ENCODE measurements at regions not wholly inside any gene's neighbourhood (a gene's known extent, or its start where the extent isn't known, plus 50 kb on each side); places are given as distances from the start of the nearest gene placed in this dataset.

DNA sequence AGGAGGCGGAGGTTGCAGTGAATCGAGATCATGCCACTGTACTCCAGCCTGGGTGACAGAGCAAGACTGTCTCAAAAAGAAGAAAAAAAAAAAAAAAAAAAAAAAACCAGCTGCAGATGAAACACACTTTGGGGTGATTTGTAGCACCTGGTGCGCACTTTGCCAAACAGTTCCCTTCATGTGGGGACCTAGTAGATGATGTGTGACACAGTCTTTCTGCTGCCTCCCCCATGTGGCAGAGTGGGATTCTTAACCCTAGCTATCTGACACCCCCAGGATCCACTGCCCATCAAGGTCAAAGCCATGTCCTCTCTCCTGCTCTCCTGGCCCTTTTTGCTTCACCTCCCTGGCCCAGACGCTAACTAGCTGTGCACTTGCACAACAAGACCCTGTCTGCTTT lies 52.1 kb upstream of the PDZD8 start:
- no peak for DNase-seq (ENCODE audit: low read depth)
- TF ChIP-seq, protein P1, sequence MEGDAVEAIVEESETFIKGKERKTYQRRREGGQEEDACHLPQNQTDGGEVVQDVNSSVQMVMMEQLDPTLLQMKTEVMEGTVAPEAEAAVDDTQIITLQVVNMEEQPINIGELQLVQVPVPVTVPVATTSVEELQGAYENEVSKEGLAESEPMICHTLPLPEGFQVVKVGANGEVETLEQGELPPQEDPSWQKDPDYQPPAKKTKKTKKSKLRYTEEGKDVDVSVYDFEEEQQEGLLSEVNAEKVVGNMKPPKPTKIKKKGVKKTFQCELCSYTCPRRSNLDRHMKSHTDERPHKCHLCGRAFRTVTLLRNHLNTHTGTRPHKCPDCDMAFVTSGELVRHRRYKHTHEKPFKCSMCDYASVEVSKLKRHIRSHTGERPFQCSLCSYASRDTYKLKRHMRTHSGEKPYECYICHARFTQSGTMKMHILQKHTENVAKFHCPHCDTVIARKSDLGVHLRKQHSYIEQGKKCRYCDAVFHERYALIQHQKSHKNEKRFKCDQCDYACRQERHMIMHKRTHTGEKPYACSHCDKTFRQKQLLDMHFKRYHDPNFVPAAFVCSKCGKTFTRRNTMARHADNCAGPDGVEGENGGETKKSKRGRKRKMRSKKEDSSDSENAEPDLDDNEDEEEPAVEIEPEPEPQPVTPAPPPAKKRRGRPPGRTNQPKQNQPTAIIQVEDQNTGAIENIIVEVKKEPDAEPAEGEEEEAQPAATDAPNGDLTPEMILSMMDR (IDR thresholded peaks at IDR 0.05; ENCODE audit: insufficient read depth, low read depth, low read length, missing control alignments), result no peak
- no peak overlapping the region for H3K4me3 ChIP-seq (ENCODE audit: low read depth, low read length)

DNA sequence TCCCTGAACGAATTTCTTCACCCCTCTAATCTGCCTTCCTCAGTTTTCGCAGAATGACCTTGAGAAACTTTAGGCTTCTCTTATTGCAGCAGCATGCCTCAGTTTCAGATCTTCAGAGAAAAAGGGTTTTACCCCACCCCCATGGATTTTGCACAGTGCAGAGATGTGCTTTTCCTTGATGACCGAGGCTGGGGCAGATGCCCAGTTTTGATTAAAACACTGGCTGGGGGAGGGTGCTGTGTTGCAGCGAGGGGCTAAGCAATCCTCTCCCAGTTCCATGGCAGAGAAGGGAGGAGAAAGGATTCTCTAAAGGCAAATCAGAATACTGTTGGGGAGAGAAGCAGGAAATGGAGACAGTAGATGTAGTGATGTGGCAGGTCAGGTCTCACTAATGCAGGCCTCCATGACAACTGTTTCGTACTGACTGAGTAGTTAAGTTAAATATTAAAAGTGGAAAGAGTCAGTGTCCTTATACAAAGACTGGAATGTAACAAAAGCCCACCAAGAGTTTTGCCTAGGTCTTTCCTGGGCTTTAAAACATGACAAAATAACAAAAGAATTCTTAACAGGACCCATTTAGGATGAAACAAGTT lies 50.8 kb upstream of the PDZD8 start:
- H3K4me3 ChIP-seq (ENCODE audit: low read depth, low read length), result no peak overlapping the region
- TF ChIP-seq, protein P1 (IDR thresholded peaks at IDR 0.05; ENCODE audit: insufficient read depth, low read depth, low read length, missing control alignments), result no peak
- DNase-seq (ENCODE audit: low read depth), result no peak

DNA sequence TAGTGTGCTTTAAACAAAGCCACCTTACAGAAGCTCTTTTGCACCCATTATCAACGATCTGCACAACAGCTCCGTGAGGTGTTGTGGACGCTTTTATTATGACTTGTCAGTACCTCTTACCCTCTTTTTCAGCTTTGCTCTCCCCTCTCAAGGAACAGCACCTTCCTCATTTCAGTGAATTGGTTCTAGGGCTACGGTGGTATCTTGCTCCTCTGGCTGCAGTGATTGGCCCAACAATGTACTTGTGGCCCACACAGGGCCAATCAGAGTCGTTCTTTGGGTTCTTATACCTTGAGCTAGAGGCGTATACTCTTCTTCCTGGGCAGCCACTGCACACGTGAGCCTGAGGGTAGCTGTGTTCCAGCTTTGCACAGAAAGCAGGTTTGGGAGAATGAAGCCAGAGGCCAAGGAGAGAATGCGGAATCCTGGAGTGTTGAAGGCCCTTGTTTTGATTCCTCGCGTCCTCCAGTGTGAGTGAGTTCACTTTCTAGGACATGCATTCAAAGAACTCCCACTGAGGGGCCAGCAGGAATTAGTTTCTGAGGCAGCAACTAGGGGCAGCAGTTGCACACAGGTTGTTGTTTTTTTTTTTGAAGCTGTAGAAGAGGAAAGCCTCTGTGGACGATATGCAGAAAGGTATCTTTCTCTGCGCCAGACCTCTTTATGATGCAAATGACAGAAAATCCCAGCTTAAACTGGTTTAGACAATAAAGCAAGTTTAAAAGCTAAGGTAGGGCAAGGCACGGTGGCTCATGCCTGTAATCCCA lies 49.8 kb upstream of the PDZD8 start:
- no peak overlapping the region for H3K4me3 ChIP-seq (ENCODE audit: low read depth, low read length)
- no peak for DNase-seq (ENCODE audit: low read depth)
- TF ChIP-seq, protein P1 (IDR thresholded peaks at IDR 0.05; ENCODE audit: insufficient read depth, low read depth, low read length, missing control alignments), result no peak

Data from GM12865 (cell line).